ENCODE measurements at regions not wholly inside any gene's neighbourhood (a gene's known extent, or its start where the extent isn't known, plus 50 kb on each side); places are given as distances from the start of the nearest gene placed in this dataset.

GRCh38 chr13:85742355-85742754 is 56.9 kb downstream of the SLITRK6 start:
- DNase-seq (ENCODE audit: low read depth in 2 of 2), result no peak

GRCh38 chr13:85741017-85741416 is 58.2 kb downstream of the SLITRK6 start:
- DNase-seq (ENCODE audit: low read depth in 2 of 2), result no peak

GRCh38 chr13:85738696-85739320 is 60.4 kb downstream of the SLITRK6 start:
- DNase-seq (ENCODE audit: low read depth in 2 of 2), result no peak

DNA sequence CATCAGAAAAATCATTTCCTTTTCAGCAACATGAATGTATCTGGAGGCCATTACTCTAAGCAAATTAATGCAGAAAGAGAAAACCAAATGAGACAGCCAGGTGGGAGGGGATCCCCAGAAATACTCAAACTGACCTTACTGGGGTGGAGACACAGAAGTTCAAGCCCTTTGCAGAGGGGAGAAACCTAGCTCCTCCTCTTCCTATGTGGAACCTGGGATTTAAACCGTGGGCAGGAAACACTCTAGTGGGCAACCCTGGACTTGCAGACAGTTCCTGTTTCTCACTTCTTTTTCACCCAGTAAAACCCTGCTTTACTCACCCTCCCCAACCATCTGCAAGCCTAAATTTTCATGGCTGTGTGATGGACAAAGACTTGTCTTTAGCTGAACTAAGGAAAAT is 61.3 kb downstream of the SLITRK6 start:
- no peak for DNase-seq (ENCODE audit: low read depth in 2 of 2)

GRCh38 chr13:85729296-85729695 is 69.9 kb downstream of the SLITRK6 start:
- no peak for DNase-seq (ENCODE audit: low read depth in 2 of 2)

- DNase-seq (ENCODE audit: low read depth in 2 of 2), result no peak
These were observed 70.4 kb downstream of the SLITRK6 start for GRCh38 chr13:85728811-85729210.

GRCh38 chr13:85725433-85725832 is 73.8 kb downstream of the SLITRK6 start:
- DNase-seq (ENCODE audit: low read depth in 2 of 2), result no peak

- no peak for DNase-seq (ENCODE audit: low read depth in 2 of 2)
These were observed 74.4 kb downstream of the SLITRK6 start for GRCh38 chr13:85724546-85725432.

DNA sequence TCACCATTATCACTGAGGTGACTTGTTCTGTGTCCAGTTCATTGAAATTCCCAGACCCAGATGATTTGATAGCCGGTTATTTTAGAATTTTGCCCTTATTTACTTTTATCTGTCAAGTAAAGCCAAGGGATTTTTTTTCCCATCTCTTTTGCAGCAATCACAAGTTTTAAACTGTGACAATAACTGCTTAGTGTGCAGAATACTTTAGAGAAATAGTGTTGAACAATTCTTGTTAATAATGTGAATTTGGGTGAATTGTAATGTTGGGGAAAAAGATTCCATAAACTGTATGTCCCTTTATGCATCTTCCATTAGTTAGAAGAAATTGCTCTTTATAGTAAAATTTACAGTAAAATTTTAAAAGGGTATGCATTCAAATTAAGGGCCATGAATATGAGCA is 79.5 kb downstream of the SLITRK6 start:
- no peak for DNase-seq (ENCODE audit: low read depth in 2 of 2)

GRCh38 chr13:85717921-85718320 is 81.3 kb downstream of the SLITRK6 start:
- no peak for DNase-seq (ENCODE audit: low read depth in 2 of 2)

DNA sequence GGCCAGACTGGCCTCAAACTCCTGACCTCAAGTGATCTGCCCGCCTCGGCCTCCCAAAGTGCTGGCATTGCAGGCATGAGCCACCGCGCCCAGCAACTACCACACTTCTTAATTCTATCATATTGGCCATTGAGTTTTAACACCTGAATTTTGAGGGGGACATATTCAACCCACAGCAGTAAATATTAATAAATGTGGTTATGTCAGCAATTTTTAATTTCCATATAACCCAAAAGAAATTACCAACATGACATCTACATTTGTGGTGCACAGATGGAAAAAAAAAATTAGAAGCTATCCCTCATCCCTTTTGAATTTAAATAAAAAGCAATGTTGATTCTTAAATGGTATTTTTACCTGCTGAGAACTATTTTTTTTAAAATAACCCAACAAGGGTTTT is 88.7 kb downstream of the SLITRK6 start:
- no peak for DNase-seq (ENCODE audit: low read depth in 2 of 2)

GRCh38 chr13:85709721-85710120 is 89.5 kb downstream of the SLITRK6 start:
- DNase-seq (ENCODE audit: low read depth in 2 of 2), result no peak

- DNase-seq (ENCODE audit: low read depth in 2 of 2), result no peak
These were observed 90.1 kb downstream of the SLITRK6 start for GRCh38 chr13:85709072-85709471.

DNA sequence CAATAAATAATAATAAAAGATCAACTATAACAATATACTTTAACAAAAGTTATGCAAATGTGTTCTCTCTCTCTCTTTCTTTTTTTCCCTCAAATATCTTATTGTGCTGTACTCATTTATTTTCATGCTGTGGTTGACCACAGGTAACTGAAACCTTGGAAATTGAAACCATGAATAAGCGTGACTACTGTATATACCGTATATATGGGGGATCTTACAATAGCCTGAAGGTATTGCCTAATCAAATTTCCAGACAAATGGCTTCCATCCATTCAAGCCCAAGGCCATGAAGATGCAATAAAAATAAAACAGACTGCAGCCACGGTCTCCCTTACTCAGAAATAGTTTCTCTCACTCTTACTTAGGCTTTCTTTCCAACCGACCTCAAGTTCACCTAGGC is 98.3 kb downstream of the SLITRK6 start:
- no peak for DNase-seq (ENCODE audit: low read depth in 2 of 2)

GRCh38 chr13:85698256-85698655 is 101.0 kb downstream of the SLITRK6 start:
- DNase-seq (ENCODE audit: low read depth in 2 of 2), result no peak

DNA sequence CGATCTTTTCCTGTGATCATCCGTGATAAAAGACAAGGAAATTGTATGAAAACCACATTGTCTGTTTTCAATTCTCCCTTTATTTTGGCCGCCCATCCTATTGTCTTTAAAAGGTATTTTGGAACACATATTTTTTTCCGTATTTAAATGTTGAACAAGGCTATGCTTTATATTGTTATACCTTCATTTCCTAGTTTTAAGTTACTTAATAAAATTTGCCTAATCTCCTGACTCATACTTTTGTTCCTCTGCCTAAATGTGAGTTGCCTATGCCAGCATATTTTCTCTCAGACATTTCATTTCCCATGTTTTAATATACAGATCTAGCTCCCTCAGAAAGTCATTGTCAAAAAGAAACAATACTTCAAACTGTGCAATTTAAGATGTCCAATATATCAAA is 104.2 kb downstream of the SLITRK6 start:
- no peak for DNase-seq (ENCODE audit: low read depth in 2 of 2)

DNA sequence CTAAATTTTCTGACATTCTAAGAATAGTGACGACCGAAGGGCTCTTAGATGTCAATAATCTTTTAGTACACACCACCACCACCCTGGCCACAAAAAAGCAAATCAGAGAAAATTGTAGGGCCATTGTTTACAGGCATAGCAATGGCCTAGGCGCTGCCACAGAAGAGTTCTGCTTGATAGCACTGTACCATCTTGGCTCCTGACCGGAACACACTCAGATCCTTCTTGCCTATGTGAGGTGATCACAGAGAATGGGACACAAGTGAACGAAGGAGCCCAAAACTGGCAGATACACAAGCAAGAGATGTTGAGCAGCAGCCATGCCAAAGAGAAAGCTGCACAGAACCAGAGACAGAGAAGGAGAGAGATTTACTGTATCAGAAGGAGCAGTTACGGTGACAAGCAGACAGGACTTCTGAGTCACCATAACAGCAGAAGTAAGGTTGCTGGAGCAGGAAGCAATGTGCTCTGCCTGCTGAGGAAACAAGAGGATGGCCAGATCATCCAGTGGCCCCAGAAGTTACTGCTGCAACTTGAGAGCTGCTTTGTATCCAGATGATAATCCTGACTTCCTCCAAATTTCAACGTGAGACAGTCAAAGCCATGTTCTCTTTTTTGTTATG is 105.2 kb downstream of the SLITRK6 start:
- no peak for DNase-seq (ENCODE audit: low read depth in 2 of 2)

DNA sequence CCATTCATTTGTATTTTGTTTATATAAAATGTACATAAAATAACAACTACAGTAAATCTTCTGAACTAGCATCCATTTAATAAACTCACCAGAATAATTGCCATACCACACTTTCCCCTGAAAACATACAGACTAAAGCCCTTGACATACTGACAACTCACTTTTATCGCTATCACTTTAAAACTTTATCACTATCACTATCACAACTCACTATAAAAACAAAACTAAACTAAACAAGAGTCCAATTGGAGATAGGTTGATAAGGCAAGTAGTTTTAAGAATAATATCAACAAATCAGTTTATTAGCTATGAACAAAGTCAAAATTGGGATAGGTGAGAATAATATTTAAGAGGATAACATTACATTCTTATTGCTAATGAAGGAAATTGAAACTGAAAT is 108.9 kb downstream of the SLITRK6 start:
- no peak for DNase-seq (ENCODE audit: low read depth in 2 of 2)

GRCh38 chr13:85685436-85685835 is 113.8 kb downstream of the SLITRK6 start:
- no peak for DNase-seq (ENCODE audit: low read depth in 2 of 2)

- DNase-seq (ENCODE audit: low read depth in 2 of 2), result no peak
These were observed 123.9 kb downstream of the SLITRK6 start for GRCh38 chr13:85675151-85675907.

DNA sequence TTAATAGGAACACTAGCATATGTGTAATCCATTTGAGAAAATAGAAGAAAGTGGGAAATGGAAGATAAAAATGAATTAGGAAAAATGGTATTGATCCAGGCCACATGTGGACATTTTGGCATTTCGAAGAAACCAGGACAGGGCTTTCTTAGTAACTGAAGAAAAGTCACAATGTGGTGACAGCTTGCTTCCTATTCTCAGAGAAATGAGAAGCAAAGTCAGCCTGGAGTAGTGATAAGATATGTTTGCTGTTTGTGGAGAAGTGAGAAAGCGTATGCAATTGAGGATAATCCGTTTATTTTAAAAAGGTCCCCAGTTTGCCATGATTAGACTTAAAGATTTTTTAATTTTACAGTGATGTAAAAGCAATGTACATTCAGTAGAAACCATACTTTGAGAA is 127.9 kb downstream of the SLITRK6 start:
- no peak for DNase-seq (ENCODE audit: low read depth in 2 of 2)

- no peak for DNase-seq (ENCODE audit: low read depth in 2 of 2)
These were observed 132.9 kb downstream of the SLITRK6 start for GRCh38 chr13:85666356-85666755.

Measured in stimulated activated CD4-positive, alpha-beta T cell treated with anti-CD3 and anti-CD28 coated beads, Interleukin-15, amount 100 ng/mL, for 48 hours (primary cell).